ENCODE measurements at regions not wholly inside any gene's neighbourhood (a gene's known extent, or its start where the extent isn't known, plus 50 kb on each side); places are given as distances from the start of the nearest gene placed in this dataset.
"Not testable (repeated sequence)": the region's sequence is repeated elsewhere in the genome, so short reads cannot be mapped to it uniquely, and the experiment has no call there.

GRCh38 chr14:34275078-34275477 lies 187.0 kb downstream of the SPTSSA start:
- Histone ChIP-seq H3K27ac (no peak overlapping the region), H3K9me3 (ENCODE audit: severe bottlenecking) (no peaks in the 10 kb centered on the region), H3K36me3 (no peaks in the 10 kb centered on the region), H3K27me3 (ENCODE audit: insufficient read depth, low read depth, severe bottlenecking) (no peaks in the 10 kb centered on the region), H3K4me3 (ENCODE audit: low read depth, low read length) (no peak overlapping the region)
- DNase-seq = no peak
- TF ChIP-seq CTCF (IDR thresholded peaks at IDR 0.05; ENCODE audit: low read depth, low read length) = no peak

DNA sequence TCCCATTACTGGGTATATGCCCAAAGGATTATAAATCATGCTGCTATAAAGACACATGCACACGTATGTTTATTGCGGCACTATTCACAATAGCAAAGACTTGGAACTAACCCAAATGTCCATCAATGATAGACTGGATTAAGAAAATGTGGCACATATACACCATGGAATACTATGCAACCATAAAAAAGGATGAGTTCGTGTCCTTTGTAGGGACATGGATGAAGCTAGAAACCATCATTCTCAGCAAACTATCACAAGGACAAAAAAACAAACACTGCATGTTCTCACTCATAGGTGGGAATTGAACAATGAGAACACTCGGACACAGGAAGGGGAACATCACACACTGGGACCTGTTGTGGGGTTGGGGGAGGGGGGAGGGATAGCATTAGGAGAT lies 188.3 kb downstream of the SPTSSA start:
- H3K27me3 ChIP-seq (ENCODE audit: insufficient read depth, low read depth, severe bottlenecking); H3K9me3 ChIP-seq (ENCODE audit: severe bottlenecking); DNase-seq; H3K4me3 ChIP-seq (ENCODE audit: low read depth, low read length); H3K36me3 ChIP-seq; H3K27ac ChIP-seq: not testable (repeated sequence)

GRCh38 chr14:34270361-34270760 lies 191.7 kb downstream of the SPTSSA start:
- H3K36me3 ChIP-seq = no peaks in the 10 kb centered on the region
- no peaks in the 10 kb centered on the region for H3K9me3 ChIP-seq (ENCODE audit: severe bottlenecking)
- no peak overlapping the region for H3K4me3 ChIP-seq (ENCODE audit: low read depth, low read length)
- no peak for DNase-seq
- TF ChIP-seq CTCF (IDR thresholded peaks at IDR 0.05; ENCODE audit: low read depth, low read length) = no peak
- no peak overlapping the region for H3K27ac ChIP-seq
- H3K27me3 ChIP-seq (ENCODE audit: insufficient read depth, low read depth, severe bottlenecking) = no peaks in the 10 kb centered on the region

DNA sequence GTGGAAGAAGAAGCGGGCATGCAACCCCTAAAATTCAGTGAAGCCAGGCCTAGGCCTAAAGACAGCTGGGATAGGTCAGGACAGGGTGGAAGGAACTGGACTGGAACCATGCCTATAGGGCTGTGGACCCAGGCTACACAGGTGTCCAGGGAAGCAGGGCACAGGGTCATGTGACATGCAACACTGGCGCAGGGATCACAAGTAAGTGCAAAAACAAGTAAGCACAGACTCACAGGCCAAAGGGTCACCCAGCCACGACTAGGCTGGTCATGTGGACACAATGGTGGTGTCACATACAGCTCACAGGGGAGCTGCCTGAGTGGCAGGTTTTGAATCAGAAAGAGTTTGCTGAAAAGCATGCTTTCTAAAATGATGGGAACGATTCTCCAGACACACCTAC lies 195.7 kb downstream of the SPTSSA start:
- DNase-seq = no peak
- Histone ChIP-seq H3K27me3 (ENCODE audit: insufficient read depth, low read depth, severe bottlenecking) (no peaks in the 10 kb centered on the region), H3K9me3 (ENCODE audit: severe bottlenecking) (no peaks in the 10 kb centered on the region), H3K4me3 (ENCODE audit: low read depth, low read length) (no peak overlapping the region), H3K36me3 (no peaks in the 10 kb centered on the region), H3K27ac (no peak overlapping the region)
- no peak for TF ChIP-seq CTCF (IDR thresholded peaks at IDR 0.05; ENCODE audit: low read depth, low read length)

GRCh38 chr14:34262127-34262910 lies 199.7 kb downstream of the SPTSSA start:
- DNase-seq = no peak
- Histone ChIP-seq H3K4me3 (ENCODE audit: low read depth, low read length) (no peak overlapping the region), H3K9me3 (ENCODE audit: severe bottlenecking) (no peaks in the 10 kb centered on the region), H3K27ac (no peak overlapping the region), H3K27me3 (ENCODE audit: insufficient read depth, low read depth, severe bottlenecking) (no peaks in the 10 kb centered on the region), H3K36me3 (no peaks in the 10 kb centered on the region)
- no peak for TF ChIP-seq CTCF (IDR thresholded peaks at IDR 0.05; ENCODE audit: low read depth, low read length)

- Histone ChIP-seq H3K36me3 (no peaks in the 10 kb centered on the region), H3K27me3 (ENCODE audit: insufficient read depth, low read depth, severe bottlenecking) (no peaks in the 10 kb centered on the region), H3K27ac (no peak overlapping the region), H3K9me3 (ENCODE audit: severe bottlenecking) (no peaks in the 10 kb centered on the region), H3K4me3 (ENCODE audit: low read depth, low read length) (no peak overlapping the region)
- DNase-seq = no peak
- no peak for TF ChIP-seq CTCF (IDR thresholded peaks at IDR 0.05; ENCODE audit: low read depth, low read length)
These were observed 202.0 kb downstream of the SPTSSA start for GRCh38 chr14:34259996-34260395.
